SK-N-SH (cell line): ENCODE measurements at regions not wholly inside any gene's neighbourhood (a gene's known extent, or its start where the extent isn't known, plus 50 kb on each side); places are given as distances from the start of the nearest gene placed in this dataset.

ENCODE experiments used
- CTCF ChIA-PET: fragments of 300-600, 350-600 bp; formaldehyde crosslinking; extraction: SDS; loops from one replicate; lab custom pipeline; 2021; lab: Yijun Ruan, JAX
- POLR2A ChIA-PET: fragments of 350-600 bp; sonication (Branson Sonifier 250); formaldehyde crosslinking; extraction: SDS; loops from one replicate; lab custom pipeline; 2020; ENCODE audit warnings: antibody characterized with exemption, inconsistent platforms; lab: Yijun Ruan, JAX
- DNase-seq: peaks from one replicate; pipeline ENCODE4 v3.0.0; 2012
- H2AFZ ChIP-seq: fragments of 200-600 bp; sonication (generic); 2 replicates; pipeline ENCODE4 v1.8.1; 2016; ENCODE audit warnings: antibody characterized with exemption, mild to moderate bottlenecking, low read depth
- H3F3A ChIP-seq: fragments of 200-600 bp; sonication (generic); replicated peaks from 2 replicates; pipeline ENCODE3; 2016; ENCODE audit warnings: antibody characterized with exemption, mild to moderate bottlenecking; ENCODE audit not compliant: insufficient read depth
- H3K27ac ChIP-seq, 2 experiments: fragments of 200-500 bp in 1 of 2; fragments of 200-600 bp in 1 of 2; sonication (Bioruptor generic) in 1 of 2; sonication (generic), shearing (Covaris generic) in 1 of 2; 2 replicates each; pipeline versions ENCODE4 v1.5.1 to v1.6.1; 2014 to 2016; ENCODE audit warnings: low read depth in 2 of 2, inconsistent platforms in 1 of 2, low read length in 1 of 2, mild to moderate bottlenecking in 1 of 2, mixed read lengths in 1 of 2
- H3K27me3 ChIP-seq: fragments of 200-600 bp; sonication (generic), shearing (Covaris generic); 2 replicates; pipeline ENCODE4 v1.6.1; 2016; ENCODE audit warnings: mixed run types; ENCODE audit not compliant: insufficient read depth
- H3K36me3 ChIP-seq, 2 experiments: fragments of 200-500 bp in 1 of 2; fragments of 200-600 bp in 1 of 2; sonication (Bioruptor generic) in 1 of 2; sonication (generic) in 1 of 2; replicated peaks in 1 of 2; 2 replicates each; pipeline versions ENCODE3 to v1.5.1; 2014 to 2016; ENCODE audit warnings: low read length in 1 of 2, mild to moderate bottlenecking in 1 of 2; ENCODE audit not compliant: insufficient read depth in 2 of 2, control insufficient read depth in 1 of 2
- H3K4me1 ChIP-seq, 2 experiments: fragments of 200-500 bp in 1 of 2; fragments of 200-600 bp in 1 of 2; sonication (Bioruptor generic) in 1 of 2; sonication (generic), shearing (Covaris generic) in 1 of 2; 2 replicates each; pipeline versions ENCODE4 v1.5.1 to v1.6.1; 2014 to 2016; ENCODE audit warnings: low read depth in 1 of 2, low read length in 1 of 2, mixed run types in 1 of 2; ENCODE audit not compliant: insufficient read depth in 2 of 2, control insufficient read depth in 1 of 2
- H3K4me2 ChIP-seq: fragments of 200-600 bp; sonication (generic), shearing (Covaris generic); 2 replicates; pipeline ENCODE4 v1.6.1; 2017; ENCODE audit warnings: mixed run types
- H3K4me3 ChIP-seq, 2 experiments: fragments of 200-500 bp in 1 of 2; fragments of 200-600 bp in 1 of 2; sonication (Bioruptor generic) in 1 of 2; sonication (generic), shearing (Covaris generic) in 1 of 2; 2 replicates each; pipeline versions ENCODE4 v1.5.1 to v1.8.1; 2014 to 2016; ENCODE audit warnings: low read depth in 2 of 2, inconsistent platforms in 1 of 2, low read length in 1 of 2, mild to moderate bottlenecking in 1 of 2, mixed read lengths in 1 of 2, moderate library complexity in 1 of 2
- H3K79me2 ChIP-seq: fragments of 200-600 bp; sonication (generic); 2 replicates; pipeline ENCODE4 v1.8.1; 2017; ENCODE audit warnings: mild to moderate bottlenecking; ENCODE audit not compliant: insufficient read depth
- H3K9ac ChIP-seq: fragments of 200-600 bp; sonication (generic); 2 replicates; pipeline ENCODE4 v1.6.1; 2017; ENCODE audit warnings: mixed run types
- H3K9me2 ChIP-seq: fragments of 200-600 bp; sonication (generic); 2 replicates; pipeline ENCODE4 v1.6.1; 2017; ENCODE audit warnings: mixed run types
- H3K9me3 ChIP-seq: fragments of 200-600 bp; sonication (generic); 2 replicates; pipeline ENCODE4 v1.6.1; 2017; ENCODE audit warnings: mixed run types, mild to moderate bottlenecking, moderate library complexity
- H4K20me1 ChIP-seq: fragments of 200-600 bp; sonication (generic); 2 replicates; pipeline ENCODE4 v1.6.1; 2017; ENCODE audit warnings: mild to moderate bottlenecking, mixed run types; ENCODE audit not compliant: insufficient read depth
- CTCF ChIP-seq: fragments of 200-600 bp; sonication (generic); IDR thresholded peaks from 2 replicates; pipeline ENCODE4 v1.6.1; 2017; ENCODE audit warnings: antibody characterized with exemption, mild to moderate bottlenecking, moderate library complexity
- EP300 ChIP-seq, 2 experiments: IDR thresholded peaks; 2 replicates each; pipeline versions ENCODE4 v1.4.0 to v1.6.1; 2012; ENCODE audit warnings: borderline replicate concordance in 1 of 2, low read depth in 1 of 2, low read length in 1 of 2
- FOSL2 ChIP-seq: IDR thresholded peaks from 2 replicates; pipeline ENCODE4 v1.4.0; 2012; ENCODE audit warnings: low read depth, mild to moderate bottlenecking, moderate library complexity, borderline replicate concordance
- GABPA ChIP-seq: IDR thresholded peaks from 2 replicates; pipeline ENCODE4 v1.4.0; 2012; ENCODE audit warnings: low read depth, mild to moderate bottlenecking
- GATA2 ChIP-seq: sonication (generic); formaldehyde crosslinking; IDR thresholded peaks from 2 replicates; pipeline ENCODE4 v1.5.0; 2020; ENCODE audit warnings: mild to moderate bottlenecking, missing genetic modification reagents
- IRF3 ChIP-seq: fragments of 150-350 bp; IDR thresholded peaks from 2 replicates; pipeline ENCODE4 v1.6.1; 2016; ENCODE audit warnings: mild to moderate bottlenecking, low read depth, low read length
- MEF2A ChIP-seq: IDR thresholded peaks from 2 replicates; pipeline ENCODE4 v1.4.0; 2012; ENCODE audit warnings: low read depth, borderline replicate concordance
- NRF1 ChIP-seq: IDR thresholded peaks from 2 replicates; pipeline ENCODE4 v1.6.1; 2012; ENCODE audit warnings: low read depth, mild to moderate bottlenecking, low read length
- POLR2AphosphoS5 ChIP-seq: IDR thresholded peaks from 2 replicates; pipeline ENCODE4 v1.6.1; 2012; ENCODE audit warnings: low read depth, low read length
- RXRA ChIP-seq: IDR thresholded peaks from 2 replicates; pipeline ENCODE4 v1.4.0; 2012; ENCODE audit warnings: low read depth, mild to moderate bottlenecking, borderline replicate concordance
- TAF1 ChIP-seq: IDR thresholded peaks from 2 replicates; pipeline ENCODE4 v1.6.1; 2012; ENCODE audit warnings: low read depth, mild to moderate bottlenecking, low read length, moderate library complexity, borderline replicate concordance
- TCF12 ChIP-seq: IDR thresholded peaks from 2 replicates; pipeline ENCODE4 v1.4.0; 2012
- TEAD4 ChIP-seq: IDR thresholded peaks from 2 replicates; pipeline ENCODE4 v1.4.0; 2012; ENCODE audit warnings: mild to moderate bottlenecking, borderline replicate concordance; ENCODE audit not compliant: insufficient read depth
- WGBS: methylation state at CpG from one replicate; pipeline ENCODE4 v1.1.6; 2017; ENCODE audit warnings: low lambda C conversion rate; 5-methylcytosine and 5-hydroxymethylcytosine counted together

GRCh38 chr22:22834783-22835182 is 52.8 kb upstream of the IGLL5 start:
- Histone ChIP-seq H3K9me3 (no peaks in the 10 kb centered on the region), H3K36me3 (no peaks in the 10 kb centered on the region), H3K27ac (no peak overlapping the region), H3K9me2 (no peaks in the 10 kb centered on the region), H3K4me1 (peaks cover 0 to 3% of the 10 kb centered on the region in 2 experiments; a peak in 1 of 4 replicates), H3K4me2 (no peak overlapping the region), H3K4me3 (no peak overlapping the region), H3F3A (no peaks in the 10 kb centered on the region), H4K20me1 (no peaks in the 10 kb centered on the region), H2AFZ (no peak overlapping the region), H3K27me3 (no peaks in the 10 kb centered on the region; the same call in 1 of the 2 replicates), H3K9ac (no peak overlapping the region), H3K79me2 (no peaks in the 10 kb centered on the region; the same call in 1 of the 2 replicates)
- no peak for DNase-seq
- ChIA-PET POLR2A (no interaction called here), CTCF (interaction anchor here (1.0 to 2.4 kb wide), 5 partner anchors 13 to 50 kb away, joined by 3 to 9 read pairs (median 3); no protein-coding TSS in a partner anchor)
- 26% methylated on average over 4 of the region's 6 CpGs for WGBS
- TF ChIP-seq IRF3 (no peak), TAF1 (no peak), GABPA (no peak), CTCF (no peak), EP300 (IDR thresholded peaks at IDR 0.05; ENCODE audit: borderline replicate concordance in 1 of 2, low read depth in 1 of 2, low read length in 1 of 2) (no peak), GATA2 (CRISPR knock-in tag) (no peak)

DNA sequence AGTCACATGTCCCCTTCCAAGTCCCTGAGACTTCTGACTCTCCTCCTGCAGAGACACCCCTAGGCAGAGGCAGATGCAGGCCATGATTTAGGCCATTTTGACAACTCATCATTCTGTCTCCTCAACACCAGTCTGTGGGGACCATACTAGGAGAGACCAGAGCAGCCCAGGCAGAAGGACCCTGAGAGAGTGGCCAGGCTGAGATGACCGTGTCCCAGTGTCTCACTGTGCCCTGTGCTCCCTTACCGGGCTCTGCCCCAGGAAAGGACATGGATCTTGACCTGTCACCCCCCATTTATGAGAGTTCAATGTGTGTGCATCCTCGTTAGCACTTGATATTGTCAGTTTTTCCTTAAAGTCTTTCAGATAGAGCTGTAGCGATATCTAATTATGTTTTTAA is 52.4 kb upstream of the IGLL5 start:
- DNase-seq, result no peak
- Histone ChIP-seq H3K9ac (no peak overlapping the region), H3K9me3 (no peaks in the 10 kb centered on the region), H3K4me2 (no peak overlapping the region), H3K9me2 (no peaks in the 10 kb centered on the region), H2AFZ (no peak overlapping the region), H3K4me1 (peaks cover 0 to 3% of the 10 kb centered on the region in 2 experiments; a peak in 1 of 4 replicates), H3K27ac (no peak overlapping the region), H3K36me3 (no peaks in the 10 kb centered on the region), H3F3A (no peaks in the 10 kb centered on the region), H3K79me2 (no peaks in the 10 kb centered on the region; the same call in 1 of the 2 replicates), H3K4me3 (no peak overlapping the region), H3K27me3 (no peaks in the 10 kb centered on the region; the same call in 1 of the 2 replicates), H4K20me1 (no peaks in the 10 kb centered on the region)
- POLR2A ChIA-PET, result no interaction called here
- no peak for TF ChIP-seq MEF2A
- no peak for TF ChIP-seq POLR2AphosphoS5
- no peak for TF ChIP-seq TCF12
- TF ChIP-seq IRF3, result no peak
- TF ChIP-seq TEAD4, result no peak
- TF ChIP-seq NRF1, result no peak
- TF ChIP-seq EP300 (IDR thresholded peaks at IDR 0.05; ENCODE audit: borderline replicate concordance in 1 of 2, low read depth in 1 of 2, low read length in 1 of 2), result no peak
- no peak for TF ChIP-seq RXRA
- no peak for TF ChIP-seq CTCF
- TF ChIP-seq FOSL2, result no peak
- CTCF ChIA-PET, result interaction anchor here (1.0 to 2.4 kb wide), 4 partner anchors 13 to 49 kb away, joined by 3 to 9 read pairs (median 6); no protein-coding TSS in a partner anchor
- WGBS, result 30% methylated on average over 4 of the region's 4 CpGs
